H9 (cell line): ENCODE measurements at regions not wholly inside any gene's neighbourhood (a gene's known extent, or its start where the extent isn't known, plus 50 kb on each side); places are given as distances from the start of the nearest gene placed in this dataset.

Experiments used
- DNase-seq: peaks from one replicate; pipeline ENCODE4 v3.0.0-alpha.2; 2017
- H2AFZ ChIP-seq: one replicate; pipeline ENCODE4 v1.6.1; 2013; ENCODE audit warnings: mild to moderate bottlenecking, low read length, control low read depth, moderate library complexity
- H2AK5ac ChIP-seq: 2 replicates; pipeline ENCODE4 v1.6.1; 2013; ENCODE audit warnings: low read length, control low read depth, mixed read lengths; ENCODE audit not compliant: insufficient read length
- H2BK120ac ChIP-seq: one replicate; pipeline ENCODE4 v1.6.1; 2013; ENCODE audit warnings: low read depth, mild to moderate bottlenecking, low read length, control low read depth, inconsistent platforms; ENCODE audit not compliant: poor library complexity, severe bottlenecking
- H2BK12ac ChIP-seq: 2 replicates; pipeline ENCODE4 v1.6.1; 2013; ENCODE audit warnings: low read length, control low read depth, mixed read lengths, low read depth; ENCODE audit not compliant: insufficient read length
- H2BK15ac ChIP-seq: 2 replicates; pipeline ENCODE4 v1.6.1; 2013; ENCODE audit warnings: low read depth, low read length, control low read depth
- H2BK20ac ChIP-seq: one replicate; pipeline ENCODE4 v1.6.1; 2013; ENCODE audit warnings: low read depth, mild to moderate bottlenecking, low read length, control low read depth, inconsistent platforms; ENCODE audit not compliant: poor library complexity, severe bottlenecking
- H2BK5ac ChIP-seq: 2 replicates; pipeline ENCODE4 v1.6.1; 2013; ENCODE audit warnings: low read length, control low read depth, mixed read lengths; ENCODE audit not compliant: insufficient read length
- H3K14ac ChIP-seq: 2 replicates; pipeline ENCODE4 v1.6.1; 2013; ENCODE audit warnings: low read length, control low read depth; ENCODE audit not compliant: insufficient read depth
- H3K18ac ChIP-seq: 2 replicates; pipeline ENCODE4 v1.6.1; 2013; ENCODE audit warnings: low read depth, mild to moderate bottlenecking, mixed read lengths, low read length, control low read depth; ENCODE audit not compliant: insufficient read length
- H3K23ac ChIP-seq: 2 replicates; pipeline ENCODE4 v1.6.1; 2013; ENCODE audit warnings: low read length, control low read depth, mixed read lengths, low read depth; ENCODE audit not compliant: insufficient read length
- H3K23me2 ChIP-seq: 2 replicates; pipeline ENCODE4 v1.6.1; 2013; ENCODE audit warnings: low read depth, mild to moderate bottlenecking, mixed read lengths, low read length, control low read depth; ENCODE audit not compliant: insufficient read length, poor library complexity, severe bottlenecking
- H3K27ac ChIP-seq: 2 replicates; pipeline ENCODE4 v1.5.1; 2013; ENCODE audit warnings: low read length, control low read depth, mixed read lengths, low read depth; ENCODE audit not compliant: insufficient read length
- H3K27me3 ChIP-seq: 2 replicates; pipeline ENCODE4 v1.6.1; 2013; ENCODE audit warnings: low read length, control low read depth, inconsistent platforms; ENCODE audit not compliant: insufficient read depth
- H3K4ac ChIP-seq: 2 replicates; pipeline ENCODE4 v1.6.1; 2013; ENCODE audit warnings: low read depth, mild to moderate bottlenecking, control low read depth, inconsistent platforms, low read length, moderate library complexity
- H3K4me1 ChIP-seq: 2 replicates; pipeline ENCODE4 v1.6.1; 2013; ENCODE audit warnings: low read length, control low read depth, inconsistent platforms; ENCODE audit not compliant: insufficient read depth
- H3K4me2 ChIP-seq: 2 replicates; pipeline ENCODE4 v1.6.1; 2013; ENCODE audit warnings: low read length, control low read depth, mixed read lengths; ENCODE audit not compliant: insufficient read length, insufficient read depth
- H3K56ac ChIP-seq: 2 replicates; pipeline ENCODE4 v1.6.1; 2013; ENCODE audit warnings: low read depth, mild to moderate bottlenecking, mixed read lengths, low read length, control low read depth; ENCODE audit not compliant: insufficient read length
- H3K79me1 ChIP-seq: 2 replicates; pipeline ENCODE4 v1.6.1; 2013; ENCODE audit warnings: low read depth, mild to moderate bottlenecking, moderate library complexity, low read length, control low read depth, inconsistent platforms; ENCODE audit not compliant: insufficient read depth, poor library complexity, severe bottlenecking
- H3K79me2 ChIP-seq: 2 replicates; pipeline ENCODE4 v1.6.1; 2013; ENCODE audit warnings: low read length, control low read depth, inconsistent platforms; ENCODE audit not compliant: insufficient read depth
- H3K9ac ChIP-seq: 2 replicates; pipeline ENCODE4 v1.6.1; 2013; ENCODE audit warnings: low read length, control low read depth, mixed read lengths; ENCODE audit not compliant: insufficient read length; ENCODE audit errors: extremely low read depth
- H3K9me3 ChIP-seq: one replicate; pipeline ENCODE4 v1.6.1; 2013; ENCODE audit warnings: low read depth, low read length, inconsistent platforms; ENCODE audit not compliant: control insufficient read depth
- H3T11ph ChIP-seq: one replicate; pipeline ENCODE4 v1.6.1; 2013; ENCODE audit warnings: mild to moderate bottlenecking, low read length, control low read depth, inconsistent platforms
- H4K20me1 ChIP-seq: one replicate; pipeline ENCODE4 v1.6.1; 2013; ENCODE audit not compliant: control insufficient read depth, insufficient read length, insufficient read depth
- H4K5ac ChIP-seq: 2 replicates; pipeline ENCODE4 v1.6.1; 2013; ENCODE audit warnings: low read depth, mild to moderate bottlenecking, mixed read lengths, low read length, control low read depth; ENCODE audit not compliant: insufficient read length
- H4K8ac ChIP-seq: replicated peaks from 2 replicates; pipeline ENCODE4 v1.6.1; 2013; ENCODE audit warnings: low read length, control low read depth, mixed read lengths, low read depth; ENCODE audit not compliant: insufficient read length
- H4K91ac ChIP-seq: 2 replicates; pipeline ENCODE4 v1.6.1; 2013; ENCODE audit warnings: low read depth, mild to moderate bottlenecking, moderate library complexity, mixed read lengths, low read length, control low read depth; ENCODE audit not compliant: insufficient read length
- H3K27ac Mint-ChIP-seq, 3 experiments: 2 replicates in 2 of 3; 3 replicates in 1 of 3; pipeline ENCODE4 v1.8.0; 2020 to 2021; ENCODE audit warnings: mixed read lengths in 3 of 3, mild to moderate bottlenecking in 1 of 3, moderate library complexity in 1 of 3
- H3K27me3 Mint-ChIP-seq: 2 replicates; pipeline ENCODE4 v1.8.0; 2021; ENCODE audit warnings: low read depth, mild to moderate bottlenecking, moderate library complexity, mixed read lengths
- H3K36me3 Mint-ChIP-seq, 3 experiments: 2 replicates in 2 of 3; 3 replicates in 1 of 3; pipeline ENCODE4 v1.8.0; 2020 to 2021; ENCODE audit warnings: low read depth in 3 of 3, mixed read lengths in 3 of 3; ENCODE audit not compliant: insufficient read depth in 1 of 3
- H3K4me1 Mint-ChIP-seq, 2 experiments: 2 replicates each; pipeline ENCODE4 v1.8.0; 2020; ENCODE audit warnings: mixed read lengths in 2 of 2
- H3K4me3 Mint-ChIP-seq, 2 experiments: 2 replicates in 1 of 2; 3 replicates in 1 of 2; pipeline ENCODE4 v1.8.0; 2020 to 2021; ENCODE audit warnings: mild to moderate bottlenecking in 2 of 2, mixed read lengths in 2 of 2, moderate library complexity in 1 of 2
- H3K9me3 Mint-ChIP-seq, 2 experiments: 2 replicates in 1 of 2; 3 replicates in 1 of 2; pipeline ENCODE4 v1.8.0; 2020; ENCODE audit warnings: mild to moderate bottlenecking in 2 of 2, mixed read lengths in 2 of 2, moderate library complexity in 1 of 2
- CTCF ChIP-seq: fragments of 200-600 bp; sonication (generic); conservative IDR thresholded peaks from 3 replicates; pipeline ENCODE4 v1.8.0; 2021; ENCODE audit warnings: antibody characterized with exemption, mild to moderate bottlenecking
- WGBS: extraction: QIAGEN DNeasy Blood & Tissue Kit; methylation state at CpG from one replicate; pipeline ENCODE4 v1.1.7; 2013; ENCODE audit warnings: missing lambda C conversion rate, low lambda C conversion rate, mixed read lengths; ENCODE audit not compliant: insufficient read length; ENCODE audit errors: extremely low coverage; 5-methylcytosine and 5-hydroxymethylcytosine counted together

GRCh38 chr21:18498431-18498830 lies 94.8 kb upstream of the TMPRSS15 start:
- Mint-ChIP-seq H3K4me1 (peaks cover 14 to 27% of the 10 kb centered on the region in 2 experiments), H3K27ac (no peak overlapping the region; a peak in 1 of 7 replicates), H3K27me3 (no peaks in the 10 kb centered on the region), H3K36me3 (peaks cover 3 to 8% (median 6%) of the 10 kb centered on the region in 3 experiments; a peak in 6 of 7 replicates), H3K9me3 (peaks cover 7 to 12% of the 10 kb centered on the region in 2 experiments), H3K4me3 (no peak overlapping the region)
- Histone ChIP-seq H3K4me2 (no peak overlapping the region), H3K79me2 (no peaks in the 10 kb centered on the region), H4K8ac (no peak overlapping the region), H3K14ac (no peak overlapping the region), H3K27me3 (no peaks in the 10 kb centered on the region), H2AFZ (no peak overlapping the region), H4K20me1 (no peaks in the 10 kb centered on the region), H4K91ac (no peak overlapping the region), H3K27ac (no peak overlapping the region), H2BK5ac (no peak overlapping the region), H4K5ac (no peak overlapping the region), H2BK20ac (no peak overlapping the region), H3K79me1 (no peaks in the 10 kb centered on the region), H3T11ph (no peak overlapping the region), H3K23me2 (no peaks in the 10 kb centered on the region), H3K56ac (no peak overlapping the region), H3K9ac (no peak overlapping the region), H3K9me3 (no peaks in the 10 kb centered on the region), H3K4me1 (no peaks in the 10 kb centered on the region), H2BK120ac (no peak overlapping the region), H2BK15ac (no peak overlapping the region), H3K23ac (no peak overlapping the region), H2AK5ac (no peak overlapping the region), H2BK12ac (no peak overlapping the region), H3K18ac (no peak overlapping the region), H3K4ac (no peak overlapping the region)
- no peak for TF ChIP-seq CTCF
- no CpG with 5 or more reads among the region's 1 CpG for WGBS
- DNase-seq: no peak
